ENCODE measurements at regions not wholly inside any gene's neighbourhood (a gene's known extent, or its start where the extent isn't known, plus 50 kb on each side); places are given as distances from the start of the nearest gene placed in this dataset.

GRCh38 chr18:34591920-34592444 lies 118.1 kb upstream of the DTNA start:
- H3K18ac ChIP-seq (ENCODE audit: low read length): no peak overlapping the region
- no peak overlapping the region for H4K8ac ChIP-seq (ENCODE audit: low read depth, low read length)
- no peak overlapping the region for H2BK5ac ChIP-seq (ENCODE audit: low read length)
- H3K23ac ChIP-seq (ENCODE audit: low read depth, low read length, poor library complexity): no peak overlapping the region
- H3K27ac ChIP-seq (replicated peaks; ENCODE audit: low read length): no peak overlapping the region
- H3K9me3 ChIP-seq (replicated peaks in 1 of 2; ENCODE audit: control insufficient read depth in 2 of 2, insufficient read depth in 1 of 2, low read depth in 1 of 2, low read length in 2 of 2): no peaks in the 10 kb centered on the region
- no peak for DNase-seq (ENCODE audit: low spot score)
- no peak overlapping the region for H4K91ac ChIP-seq (ENCODE audit: low read depth, low read length, poor library complexity)
- no peak overlapping the region for H2AFZ ChIP-seq (ENCODE audit: low read length)
- no peak overlapping the region for H2BK120ac ChIP-seq (ENCODE audit: low read depth, low read length)
- H3K27me3 ChIP-seq (ENCODE audit: control insufficient read depth in 3 of 3, insufficient read depth in 3 of 3, low read depth in 1 of 3, low read length in 3 of 3): no peaks in the 10 kb centered on the region
- H3K4me3 ChIP-seq (ENCODE audit: low read length in 2 of 2): no peak overlapping the region
- no peaks in the 10 kb centered on the region for H3K79me1 ChIP-seq (ENCODE audit: low read depth, low read length)
- WGBS, 2 donors (ENCODE audit: extremely low coverage in 2 of 2, insufficient read length in 2 of 2, insufficient replicate concordance in 1 of 2): no CpG with 5 or more reads among the region's 2 CpGs
- H2BK15ac ChIP-seq (ENCODE audit: low read length): no peak overlapping the region
- no peak overlapping the region for H2AK5ac ChIP-seq (ENCODE audit: low read depth, low read length)
- H3K4ac ChIP-seq (ENCODE audit: low read length): no peak overlapping the region
- H3K4me1 ChIP-seq (ENCODE audit: control insufficient read depth in 2 of 2, insufficient read depth in 1 of 2, low read depth in 1 of 2, low read length in 2 of 2): peaks cover 6 to 7% of the 10 kb centered on the region in 2 donors
- no peak overlapping the region for H3K14ac ChIP-seq (ENCODE audit: low read length)
- H2BK12ac ChIP-seq (ENCODE audit: low read length): no peak overlapping the region
- H3K36me3 ChIP-seq (replicated peaks in 1 of 2; ENCODE audit: control insufficient read depth in 2 of 2, insufficient read depth in 2 of 2, low read length in 2 of 2): no peaks in the 10 kb centered on the region
- H3K4me2 ChIP-seq (ENCODE audit: insufficient read depth, low read length, poor library complexity, severe bottlenecking): no peak overlapping the region
- H3K9ac ChIP-seq (ENCODE audit: low read depth, low read length, poor library complexity): no peak overlapping the region

- no peak overlapping the region for H3K9ac ChIP-seq (ENCODE audit: low read depth, low read length, poor library complexity)
- no peak overlapping the region for H2BK5ac ChIP-seq (ENCODE audit: low read length)
- no CpG with 5 or more reads among the region's 3 CpGs for WGBS, 2 donors (ENCODE audit: extremely low coverage in 2 of 2, insufficient read length in 2 of 2, insufficient replicate concordance in 1 of 2)
- H2AFZ ChIP-seq (ENCODE audit: low read length): peak overlapping the region; percentile 79
- H3K18ac ChIP-seq (ENCODE audit: low read length): no peak overlapping the region
- no peak overlapping the region for H2BK12ac ChIP-seq (ENCODE audit: low read length)
- no peak overlapping the region for H2BK120ac ChIP-seq (ENCODE audit: low read depth, low read length)
- H4K8ac ChIP-seq (ENCODE audit: low read depth, low read length): no peak overlapping the region
- no peaks in the 10 kb centered on the region for H3K36me3 ChIP-seq (replicated peaks in 1 of 2; ENCODE audit: control insufficient read depth in 2 of 2, insufficient read depth in 2 of 2, low read length in 2 of 2)
- no peaks in the 10 kb centered on the region for H3K9me3 ChIP-seq (replicated peaks in 1 of 2; ENCODE audit: control insufficient read depth in 2 of 2, insufficient read depth in 1 of 2, low read depth in 1 of 2, low read length in 2 of 2)
- H3K4me3 ChIP-seq (ENCODE audit: low read length in 2 of 2): no peak overlapping the region
- no peak overlapping the region for H2BK15ac ChIP-seq (ENCODE audit: low read length)
- H3K27ac ChIP-seq (replicated peaks; ENCODE audit: low read length): no peak overlapping the region
- H3K27me3 ChIP-seq (ENCODE audit: control insufficient read depth in 3 of 3, insufficient read depth in 3 of 3, low read depth in 1 of 3, low read length in 3 of 3): no peaks in the 10 kb centered on the region
- DNase-seq (ENCODE audit: low spot score): no peak
- H3K4me1 ChIP-seq (ENCODE audit: control insufficient read depth in 2 of 2, insufficient read depth in 1 of 2, low read depth in 1 of 2, low read length in 2 of 2): peaks cover 6 to 7% of the 10 kb centered on the region in 2 donors
- H3K4me2 ChIP-seq (ENCODE audit: insufficient read depth, low read length, poor library complexity, severe bottlenecking): no peak overlapping the region
- H4K91ac ChIP-seq (ENCODE audit: low read depth, low read length, poor library complexity): no peak overlapping the region
- no peak overlapping the region for H3K14ac ChIP-seq (ENCODE audit: low read length)
- H3K79me1 ChIP-seq (ENCODE audit: low read depth, low read length): no peaks in the 10 kb centered on the region
- H3K23ac ChIP-seq (ENCODE audit: low read depth, low read length, poor library complexity): no peak overlapping the region
- no peak overlapping the region for H2AK5ac ChIP-seq (ENCODE audit: low read depth, low read length)
- no peak overlapping the region for H3K4ac ChIP-seq (ENCODE audit: low read length)
Measured at GRCh38 chr18:34592481-34592880, 117.6 kb upstream of the DTNA start.

GRCh38 chr18:34592961-34593382 lies 117.1 kb upstream of the DTNA start:
- Histone ChIP-seq H4K8ac (ENCODE audit: low read depth, low read length) (no peak overlapping the region), H3K18ac (ENCODE audit: low read length) (no peak overlapping the region), H3K9me3 (replicated peaks in 1 of 2; ENCODE audit: control insufficient read depth in 2 of 2, insufficient read depth in 1 of 2, low read depth in 1 of 2, low read length in 2 of 2) (no peaks in the 10 kb centered on the region), H3K4me1 (ENCODE audit: control insufficient read depth in 2 of 2, insufficient read depth in 1 of 2, low read depth in 1 of 2, low read length in 2 of 2) (peaks cover 6 to 7% of the 10 kb centered on the region in 2 donors), H2BK5ac (ENCODE audit: low read length) (no peak overlapping the region), H3K36me3 (replicated peaks in 1 of 2; ENCODE audit: control insufficient read depth in 2 of 2, insufficient read depth in 2 of 2, low read length in 2 of 2) (no peaks in the 10 kb centered on the region), H3K79me1 (ENCODE audit: low read depth, low read length) (no peaks in the 10 kb centered on the region), H2BK12ac (ENCODE audit: low read length) (no peak overlapping the region), H3K23ac (ENCODE audit: low read depth, low read length, poor library complexity) (no peak overlapping the region), H3K4ac (ENCODE audit: low read length) (no peak overlapping the region), H4K91ac (ENCODE audit: low read depth, low read length, poor library complexity) (no peak overlapping the region), H2AFZ (ENCODE audit: low read length) (peak overlapping the region; percentile 79), H2AK5ac (ENCODE audit: low read depth, low read length) (no peak overlapping the region), H2BK120ac (ENCODE audit: low read depth, low read length) (no peak overlapping the region), H3K4me3 (ENCODE audit: low read length in 2 of 2) (peak overlapping the region; percentile 36 to 47), H3K9ac (ENCODE audit: low read depth, low read length, poor library complexity) (no peak overlapping the region), H3K14ac (ENCODE audit: low read length) (no peak overlapping the region), H3K27ac (replicated peaks; ENCODE audit: low read length) (no peak overlapping the region), H3K4me2 (ENCODE audit: insufficient read depth, low read length, poor library complexity, severe bottlenecking) (peak overlapping the region; percentile 45), H3K27me3 (ENCODE audit: control insufficient read depth in 3 of 3, insufficient read depth in 3 of 3, low read depth in 1 of 3, low read length in 3 of 3) (no peaks in the 10 kb centered on the region), H2BK15ac (ENCODE audit: low read length) (no peak overlapping the region)
- DNase-seq (ENCODE audit: low spot score): peak; percentile 20
- no CpG with 5 or more reads among the region's 8 CpGs for WGBS, 2 donors (ENCODE audit: extremely low coverage in 2 of 2, insufficient read length in 2 of 2, insufficient replicate concordance in 1 of 2)

- peaks cover 6 to 7% of the 10 kb centered on the region in 2 donors for H3K4me1 ChIP-seq (ENCODE audit: control insufficient read depth in 2 of 2, insufficient read depth in 1 of 2, low read depth in 1 of 2, low read length in 2 of 2)
- no peak overlapping the region for H3K4me2 ChIP-seq (ENCODE audit: insufficient read depth, low read length, poor library complexity, severe bottlenecking)
- no peaks in the 10 kb centered on the region for H3K36me3 ChIP-seq (replicated peaks in 1 of 2; ENCODE audit: control insufficient read depth in 2 of 2, insufficient read depth in 2 of 2, low read length in 2 of 2)
- H3K4ac ChIP-seq (ENCODE audit: low read length): no peak overlapping the region
- H4K91ac ChIP-seq (ENCODE audit: low read depth, low read length, poor library complexity): no peak overlapping the region
- no peak overlapping the region for H2BK15ac ChIP-seq (ENCODE audit: low read length)
- no peak overlapping the region for H3K4me3 ChIP-seq (ENCODE audit: low read length in 2 of 2)
- no peak overlapping the region for H3K9ac ChIP-seq (ENCODE audit: low read depth, low read length, poor library complexity)
- H2BK120ac ChIP-seq (ENCODE audit: low read depth, low read length): no peak overlapping the region
- DNase-seq (ENCODE audit: low spot score): no peak
- no peaks in the 10 kb centered on the region for H3K79me1 ChIP-seq (ENCODE audit: low read depth, low read length)
- no peak overlapping the region for H3K18ac ChIP-seq (ENCODE audit: low read length)
- no peaks in the 10 kb centered on the region for H3K27me3 ChIP-seq (ENCODE audit: control insufficient read depth in 3 of 3, insufficient read depth in 3 of 3, low read depth in 1 of 3, low read length in 3 of 3)
- no peak overlapping the region for H3K27ac ChIP-seq (replicated peaks; ENCODE audit: low read length)
- no CpG with 5 or more reads among the region's 1 CpG for WGBS, 2 donors (ENCODE audit: extremely low coverage in 2 of 2, insufficient read length in 2 of 2, insufficient replicate concordance in 1 of 2)
- no peak overlapping the region for H2AK5ac ChIP-seq (ENCODE audit: low read depth, low read length)
- H2AFZ ChIP-seq (ENCODE audit: low read length): no peak overlapping the region
- H3K14ac ChIP-seq (ENCODE audit: low read length): no peak overlapping the region
- no peak overlapping the region for H2BK12ac ChIP-seq (ENCODE audit: low read length)
- H4K8ac ChIP-seq (ENCODE audit: low read depth, low read length): no peak overlapping the region
- H3K9me3 ChIP-seq (replicated peaks in 1 of 2; ENCODE audit: control insufficient read depth in 2 of 2, insufficient read depth in 1 of 2, low read depth in 1 of 2, low read length in 2 of 2): no peaks in the 10 kb centered on the region
- no peak overlapping the region for H2BK5ac ChIP-seq (ENCODE audit: low read length)
- H3K23ac ChIP-seq (ENCODE audit: low read depth, low read length, poor library complexity): no peak overlapping the region
Measured at GRCh38 chr18:34594266-34594665, 115.8 kb upstream of the DTNA start.

All from neuronal stem cell (in vitro differentiated cells).